8988T (cell line): ENCODE measurements at regions not wholly inside any gene's neighbourhood (a gene's known extent, or its start where the extent isn't known, plus 50 kb on each side); places are given as distances from the start of the nearest gene placed in this dataset.

ENCODE experiments used
- DNase-seq: peaks from one replicate; pipeline ENCODE4 v3.0.0; 2011

DNA sequence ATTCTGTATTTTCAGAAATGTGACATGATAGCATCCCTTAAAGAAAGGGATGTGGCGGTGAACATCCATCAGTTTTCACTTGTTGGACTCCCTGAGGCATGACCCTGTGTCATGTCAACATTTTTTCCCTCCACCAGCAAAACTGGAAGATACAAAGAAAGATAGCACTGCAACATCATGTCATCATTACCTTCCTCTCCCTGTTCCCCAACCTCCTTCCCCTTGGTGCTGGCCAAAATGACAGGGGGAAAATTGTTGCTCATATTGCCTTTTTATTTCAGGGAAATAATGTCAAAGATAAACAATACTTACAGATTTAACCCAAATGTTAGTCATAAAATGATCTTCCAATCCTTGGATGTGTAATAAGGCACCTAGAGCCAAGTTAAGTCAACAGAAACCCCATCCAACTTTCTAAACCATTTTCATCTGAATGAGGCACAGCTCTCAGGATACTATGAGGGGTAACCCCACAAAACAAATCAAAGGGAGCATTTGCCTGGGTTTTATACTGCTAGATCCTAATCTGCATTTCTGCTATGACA is 644.3 kb downstream of the ACTL7B start:
- DNase-seq: no peak

DNA sequence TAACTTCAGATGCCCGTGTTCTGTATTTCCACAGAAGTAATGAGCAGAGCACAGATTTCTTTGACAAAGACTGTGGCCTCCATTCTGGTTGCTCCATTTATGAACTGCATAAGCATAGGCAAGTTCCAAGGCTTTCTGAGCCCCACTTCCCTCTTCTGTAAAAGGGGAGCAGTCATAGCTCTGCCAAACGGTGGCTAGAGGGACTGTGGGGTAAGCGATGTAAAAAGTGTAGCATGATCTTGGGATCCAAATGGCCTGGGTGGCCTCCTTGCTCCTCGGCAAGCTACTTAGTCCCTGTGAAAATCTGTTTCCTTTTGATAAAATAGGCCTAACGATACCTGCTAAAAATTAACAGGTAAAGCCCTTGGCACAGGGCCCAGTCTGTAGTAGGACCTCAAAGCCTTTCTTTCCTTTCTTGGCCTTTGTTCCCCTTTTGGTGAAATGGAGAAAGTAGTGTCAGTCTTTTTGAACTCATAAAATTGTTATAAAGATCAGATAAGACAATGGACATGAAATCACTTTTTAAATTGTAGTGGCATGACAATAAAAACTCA is 646.6 kb downstream of the ACTL7B start:
- no peak for DNase-seq

DNA sequence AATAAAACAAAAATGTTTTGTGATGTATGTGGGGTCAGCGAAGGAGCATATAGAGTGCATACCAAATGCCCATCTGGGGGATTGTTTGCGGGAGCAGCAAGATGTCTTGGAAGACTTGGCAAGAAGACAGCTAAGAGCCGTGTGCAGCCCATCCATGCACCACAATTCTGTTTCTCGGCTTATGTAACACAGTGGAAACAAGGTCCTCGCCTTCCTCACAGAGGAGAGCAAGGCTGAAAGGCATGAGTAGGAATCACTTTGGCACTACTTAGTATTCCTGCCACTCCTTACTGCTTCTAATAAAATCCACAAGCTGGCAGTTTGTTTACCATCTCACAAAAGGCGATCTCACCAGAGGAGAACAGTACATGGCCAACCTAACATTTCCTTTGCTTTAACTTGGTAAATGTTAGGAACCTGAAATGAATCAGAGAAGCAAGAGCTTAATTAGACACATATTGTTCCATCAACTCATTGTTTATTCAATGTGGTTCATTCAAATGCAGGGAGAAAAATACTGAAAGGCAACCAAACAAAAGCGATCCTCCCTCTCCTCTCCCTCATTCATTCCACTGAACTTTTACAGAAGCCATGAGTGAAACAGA is 648.1 kb downstream of the ACTL7B start:
- no peak for DNase-seq

DNA sequence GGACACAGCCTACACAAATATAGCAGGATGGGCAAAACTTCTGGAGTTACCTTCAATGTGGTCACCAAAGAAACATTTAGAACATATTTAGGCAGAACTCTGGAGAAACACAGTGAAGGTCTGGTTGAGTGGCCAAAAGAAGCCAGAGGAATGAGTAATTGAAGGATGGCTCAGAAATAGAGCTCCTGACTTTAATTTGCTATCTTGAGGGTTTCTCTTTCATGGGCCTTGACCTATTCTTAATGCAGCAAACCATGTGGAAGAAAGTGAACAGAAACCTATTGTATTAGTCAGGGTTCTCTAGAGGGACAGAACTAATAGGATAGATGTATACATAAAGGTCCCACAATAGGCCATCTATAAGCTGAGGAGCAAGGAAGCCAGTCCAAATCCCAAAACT is 650.5 kb downstream of the ACTL7B start:
- DNase-seq: no peak

DNA sequence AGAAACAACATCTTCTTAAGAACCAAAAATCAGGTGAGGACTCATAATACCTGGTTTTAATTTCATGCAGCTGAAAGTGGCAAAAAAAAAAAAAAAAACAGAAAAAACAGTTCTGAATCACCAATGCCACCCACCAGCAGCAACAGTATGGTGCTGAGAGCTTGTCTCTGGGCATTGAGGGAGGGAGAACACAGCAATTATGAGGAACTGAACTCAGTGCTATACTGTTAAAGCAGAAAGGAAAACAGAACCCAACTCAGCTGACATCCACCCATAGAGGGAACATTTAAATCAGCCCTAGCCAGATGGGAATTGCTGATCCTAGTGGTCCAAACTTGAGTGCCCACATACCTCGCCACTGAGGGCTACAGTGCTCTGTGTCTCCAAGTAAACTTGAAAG is 657.9 kb downstream of the ACTL7B start:
- DNase-seq: no peak

DNA sequence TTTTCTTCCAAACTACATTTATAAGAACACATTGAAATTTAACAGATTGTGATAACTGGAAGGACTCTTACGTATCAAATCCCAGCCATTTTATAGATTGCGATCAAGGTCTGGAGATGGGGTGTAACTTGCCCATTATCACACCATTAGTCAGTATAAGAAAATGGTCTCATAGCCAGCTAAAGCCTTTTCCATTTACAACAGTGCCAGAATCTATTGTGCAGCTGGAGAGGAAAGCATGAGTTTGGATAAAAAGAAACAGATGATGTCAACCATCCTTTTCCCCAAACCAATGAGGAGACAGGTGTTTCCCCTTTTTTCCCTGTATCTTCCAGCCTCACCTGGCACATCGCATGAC is 658.8 kb downstream of the ACTL7B start:
- DNase-seq: no peak

DNA sequence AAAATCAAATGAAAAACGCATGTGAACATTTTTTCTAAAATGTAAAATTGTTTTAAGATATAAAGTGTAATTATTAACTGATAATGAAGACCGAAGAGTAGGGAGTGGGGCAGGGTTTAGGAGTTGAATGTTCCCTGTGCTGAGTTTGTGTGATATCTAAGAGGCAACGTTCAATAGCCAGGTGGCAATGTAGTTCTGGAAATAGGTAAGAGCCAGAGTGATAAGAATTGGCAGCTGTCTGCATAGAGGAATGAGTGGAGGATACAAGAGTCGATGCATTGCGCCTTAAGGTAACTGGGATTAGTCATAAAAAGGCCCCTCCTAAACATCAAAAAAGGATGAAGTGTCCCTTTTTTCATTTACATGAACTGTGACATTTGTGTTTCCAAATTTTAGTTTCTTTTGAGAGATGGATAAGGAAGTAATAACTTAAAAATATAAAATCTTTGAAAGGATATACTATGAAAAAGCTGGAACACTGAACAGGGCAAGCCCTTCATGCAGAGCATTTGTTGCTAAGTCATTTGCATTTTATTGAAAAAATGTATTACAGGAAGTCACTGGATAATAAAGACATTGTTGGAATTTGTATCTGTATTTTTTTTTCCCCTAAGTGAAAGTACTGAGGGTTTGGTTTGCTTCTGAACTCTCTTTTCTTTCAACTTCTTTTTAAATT is 659.3 kb downstream of the ACTL7B start:
- no peak for DNase-seq

DNA sequence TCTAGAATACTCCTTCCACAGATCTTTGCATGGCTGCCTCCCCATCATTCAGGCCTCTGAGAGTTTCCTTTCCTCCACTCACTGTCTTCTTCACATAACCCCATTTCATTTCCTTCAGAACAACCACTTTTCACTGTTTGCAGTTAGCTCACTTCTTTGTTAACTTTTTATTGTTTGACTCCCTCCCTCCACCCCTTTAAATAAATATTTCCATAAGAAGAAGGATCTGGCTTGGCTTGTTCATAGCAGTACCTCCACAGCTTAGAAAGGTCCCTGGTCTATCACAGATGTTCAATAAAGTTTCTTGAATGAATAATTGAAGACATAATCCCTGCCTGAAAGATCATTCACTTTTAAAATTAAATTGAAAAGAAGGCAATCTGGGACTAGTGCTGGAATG is 661.6 kb downstream of the ACTL7B start:
- DNase-seq: no peak

DNA sequence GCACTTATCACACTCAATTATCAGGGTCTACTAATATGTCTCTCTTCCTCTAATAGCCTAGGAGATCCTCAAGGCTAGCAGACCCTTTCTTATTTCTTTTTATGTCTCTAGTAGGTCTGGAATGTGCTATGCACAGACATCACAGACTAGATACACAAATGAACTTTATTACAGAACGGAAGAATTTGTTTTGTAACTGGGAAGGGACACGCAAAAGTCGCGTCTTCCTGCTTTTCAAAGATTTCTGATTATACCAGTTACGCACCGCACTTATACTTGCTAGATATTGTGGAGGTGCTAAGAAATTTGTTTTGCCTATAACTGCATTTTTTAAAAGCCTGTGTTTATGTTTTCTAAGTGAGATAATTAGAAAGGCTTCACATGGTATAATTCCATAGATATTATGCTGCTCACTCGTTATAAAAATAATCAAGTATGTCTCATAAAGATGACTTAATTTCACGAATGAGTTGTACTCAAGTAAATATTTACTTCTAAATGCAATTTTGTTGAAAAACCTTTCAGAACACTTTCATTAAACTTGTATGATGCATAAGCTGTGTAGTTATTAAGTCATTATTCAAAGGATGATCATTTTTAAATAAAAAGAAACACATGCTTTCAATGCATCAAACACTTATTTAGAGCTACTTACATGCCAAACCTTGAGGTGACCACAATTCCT is 662.6 kb downstream of the ACTL7B start:
- DNase-seq: no peak

DNA sequence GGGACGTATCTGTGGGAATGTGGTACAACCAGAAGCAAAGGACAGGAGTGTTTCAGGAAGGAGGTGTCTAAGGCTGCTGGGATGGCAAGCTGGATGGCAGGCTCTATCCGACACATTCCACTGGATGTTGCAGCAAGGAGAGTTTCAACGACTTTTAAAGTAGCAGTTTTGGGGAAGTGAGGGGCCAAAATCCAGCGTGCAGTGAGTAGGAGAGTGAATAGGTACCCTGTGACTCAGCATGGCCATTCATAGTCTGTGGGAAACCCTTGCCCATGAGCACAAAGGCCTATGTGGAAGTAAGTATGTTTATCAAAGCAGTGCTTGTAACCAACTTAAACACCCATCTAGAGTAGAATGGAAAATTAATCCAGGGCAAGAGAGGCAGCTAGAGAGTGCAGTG is 664.7 kb downstream of the ACTL7B start:
- DNase-seq: no peak

DNA sequence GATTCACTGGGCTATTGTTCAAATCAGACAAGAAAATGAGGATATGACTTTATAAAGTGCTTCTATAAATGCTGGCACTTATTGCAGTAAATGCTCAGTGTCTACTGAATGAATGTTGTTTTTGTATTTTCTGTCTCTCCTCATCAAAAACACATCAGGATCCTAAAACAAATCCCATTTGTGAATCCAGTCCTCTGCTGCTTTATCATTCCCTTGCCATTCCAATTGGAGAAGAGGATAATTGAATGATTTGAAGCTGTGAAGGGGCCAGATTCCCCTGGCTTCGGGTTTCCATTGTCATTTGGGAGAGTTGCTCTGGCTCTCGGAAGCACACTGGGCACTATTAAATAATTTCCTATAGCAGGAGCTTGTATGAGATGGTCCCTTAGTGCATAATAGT is 666.8 kb downstream of the ACTL7B start:
- DNase-seq: no peak

DNA sequence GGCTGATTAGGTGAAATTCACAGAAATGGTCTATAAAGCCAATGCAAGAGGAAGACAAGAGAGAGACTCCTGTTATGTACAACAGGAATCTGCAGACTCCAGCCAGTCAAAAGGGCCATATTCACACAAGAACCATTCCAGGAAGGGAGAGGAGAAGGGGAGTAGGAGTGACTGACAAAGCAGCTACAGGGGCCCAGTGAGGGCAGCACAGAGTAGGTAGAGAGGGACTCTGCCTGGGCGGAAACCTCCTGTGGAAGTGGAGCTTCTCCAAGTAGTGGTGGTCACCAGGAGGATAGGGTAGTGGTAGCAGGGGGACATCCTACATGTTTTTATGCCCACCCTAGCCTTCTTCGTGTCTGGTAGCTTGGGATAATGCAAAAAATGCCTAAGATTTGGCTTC is 667.3 kb downstream of the ACTL7B start:
- no peak for DNase-seq

DNA sequence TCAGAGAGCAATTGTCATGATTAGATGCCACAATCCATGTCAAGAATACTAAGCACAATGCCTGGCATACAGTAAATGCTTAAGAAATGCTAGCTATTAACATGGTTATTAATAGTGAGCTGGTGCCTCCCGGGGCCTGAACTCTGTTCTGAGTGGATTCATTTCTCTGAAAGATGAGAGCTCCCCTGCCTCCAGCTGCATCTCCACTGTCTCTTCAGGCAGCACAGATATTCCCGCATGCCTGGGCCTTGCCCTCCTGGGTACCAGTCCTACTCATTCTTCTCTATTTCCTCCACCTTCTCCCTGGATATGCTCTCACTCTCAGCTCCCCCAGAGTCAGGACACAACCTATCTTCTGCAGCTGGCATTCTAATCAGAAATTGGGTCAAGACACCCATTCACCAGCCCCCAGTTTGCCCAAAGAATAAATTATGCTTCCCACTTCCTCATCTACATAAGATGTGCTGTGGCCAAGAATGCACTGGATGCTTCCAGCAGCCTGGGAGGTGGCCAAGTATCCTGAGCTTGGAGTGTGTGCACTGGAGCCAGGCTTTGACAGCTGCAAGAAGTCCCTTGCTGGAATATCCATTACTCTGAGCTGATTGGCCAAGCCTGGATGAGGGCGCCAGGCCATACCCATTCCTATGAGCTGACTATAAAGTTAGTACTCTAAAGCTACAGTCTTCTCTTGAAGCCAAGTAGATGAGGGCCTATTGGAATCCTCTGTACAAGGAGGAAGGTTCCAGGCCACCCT is 669.0 kb downstream of the ACTL7B start:
- no peak for DNase-seq

DNA sequence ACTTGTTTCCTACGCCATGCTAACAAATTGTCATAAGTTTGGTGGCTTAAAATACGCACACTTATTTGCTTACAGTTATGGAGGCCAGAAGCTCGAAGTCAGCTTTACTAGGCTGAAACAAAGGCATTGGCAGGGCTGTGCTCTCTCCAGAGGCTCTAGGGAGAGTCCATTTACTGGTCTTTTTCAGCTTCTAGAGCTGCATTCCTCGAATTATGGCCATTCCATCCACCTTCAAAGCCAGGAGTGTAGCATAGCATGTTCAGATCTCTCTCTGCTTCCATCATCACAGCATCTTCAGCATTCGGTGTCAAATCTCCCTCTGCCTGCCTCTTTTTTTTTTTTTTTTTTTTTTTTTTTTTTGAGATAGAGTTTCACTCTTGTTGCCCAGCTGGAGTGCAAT is 670.2 kb downstream of the ACTL7B start:
- DNase-seq: no peak

DNA sequence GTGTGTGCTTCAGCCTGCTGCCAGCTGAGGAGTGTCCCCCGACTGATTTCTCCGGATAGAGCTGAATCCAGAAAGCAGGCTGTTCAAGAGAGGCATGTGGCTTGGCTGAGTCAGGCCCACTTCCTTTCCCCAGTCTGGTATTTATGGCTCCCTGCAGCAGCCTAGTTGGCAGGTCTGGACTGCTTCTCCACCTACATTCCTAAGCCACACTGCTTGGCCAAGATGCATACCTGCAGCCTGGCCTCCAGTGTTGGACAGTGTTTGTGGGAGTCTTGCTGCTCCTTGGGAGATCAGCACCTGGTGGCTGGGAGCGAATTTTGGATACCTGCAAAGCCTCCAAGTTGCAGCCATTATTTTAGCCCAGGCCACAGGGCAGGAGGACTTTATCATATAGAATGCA is 670.8 kb downstream of the ACTL7B start:
- peak; percentile 42 for DNase-seq

DNA sequence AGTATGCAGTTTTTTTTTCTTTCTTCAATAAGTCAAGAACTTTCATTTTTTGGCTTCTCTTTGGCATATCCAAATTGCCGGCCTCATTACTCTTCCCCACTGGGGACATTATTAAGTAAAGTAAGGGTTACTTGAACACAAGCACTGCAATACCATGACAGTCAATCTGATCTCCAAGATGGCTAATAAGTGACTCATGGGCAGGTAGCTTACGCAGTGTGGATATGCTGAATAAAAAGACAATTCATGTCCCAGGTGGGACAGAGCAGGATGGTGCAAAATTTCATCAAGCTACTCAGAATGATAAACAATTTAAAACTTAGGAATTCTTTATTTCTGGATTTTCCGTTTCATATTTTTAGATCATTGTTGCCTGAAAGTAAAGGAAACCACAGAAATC is 671.8 kb downstream of the ACTL7B start:
- no peak for DNase-seq

DNA sequence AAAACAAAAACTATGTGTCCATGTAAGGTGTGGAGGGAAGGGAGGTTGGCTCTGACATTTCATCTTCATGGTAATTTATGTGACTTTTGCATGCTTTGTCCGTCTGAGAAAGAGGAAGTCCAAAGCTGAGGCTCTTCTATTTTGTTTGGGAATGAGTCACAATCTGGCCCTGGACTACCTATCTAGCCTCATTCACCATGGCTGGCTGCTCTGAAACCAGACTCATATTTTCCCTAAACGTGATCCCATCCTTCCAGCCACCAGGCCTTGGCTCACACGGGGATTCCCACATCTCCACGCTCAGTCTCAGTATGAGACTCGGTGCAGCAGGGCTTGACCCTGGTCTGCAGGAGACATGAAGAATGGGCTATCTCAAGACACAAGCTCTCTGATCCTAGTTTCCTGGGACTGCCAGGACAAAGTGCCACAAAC is 672.8 kb downstream of the ACTL7B start:
- no peak for DNase-seq

DNA sequence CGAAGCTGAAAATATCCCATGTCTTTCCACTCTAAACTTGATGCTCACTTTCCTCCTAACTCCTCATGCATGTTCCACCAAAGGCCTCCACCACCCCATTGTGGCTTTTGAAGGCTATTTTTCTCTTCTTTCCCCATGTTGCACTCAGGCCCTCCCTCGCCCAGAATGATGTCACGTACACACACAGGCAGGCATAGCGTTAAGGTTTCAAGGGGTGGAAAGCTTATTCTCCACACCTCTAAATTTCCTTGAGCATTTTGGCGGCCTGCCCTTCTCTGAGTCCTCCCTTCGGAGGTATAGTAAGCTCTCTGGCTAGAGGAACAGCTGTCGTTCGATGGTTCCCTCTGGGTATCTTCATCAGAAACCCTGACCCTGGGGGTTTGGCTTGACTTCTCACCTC is 673.5 kb downstream of the ACTL7B start:
- no peak for DNase-seq

DNA sequence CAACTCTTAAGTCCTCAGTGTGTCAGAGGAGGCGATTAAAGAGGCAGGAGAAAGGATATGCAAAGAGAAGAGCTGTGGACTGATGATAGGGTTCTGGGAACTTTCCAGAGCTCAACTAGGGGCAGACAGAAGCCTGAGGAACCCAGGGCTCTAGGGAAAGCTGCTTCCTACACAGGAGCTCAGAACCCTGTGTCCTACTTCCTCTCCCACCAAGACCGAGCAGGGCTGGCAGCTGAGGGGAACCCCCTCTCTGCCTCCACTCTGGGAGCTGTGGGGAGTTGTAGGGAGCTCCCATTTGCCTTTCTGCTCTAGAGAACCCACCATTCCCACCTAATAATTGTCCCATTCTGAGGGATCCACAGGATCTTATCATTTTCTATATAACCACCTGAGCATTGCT is 674.3 kb downstream of the ACTL7B start:
- DNase-seq: no peak

DNA sequence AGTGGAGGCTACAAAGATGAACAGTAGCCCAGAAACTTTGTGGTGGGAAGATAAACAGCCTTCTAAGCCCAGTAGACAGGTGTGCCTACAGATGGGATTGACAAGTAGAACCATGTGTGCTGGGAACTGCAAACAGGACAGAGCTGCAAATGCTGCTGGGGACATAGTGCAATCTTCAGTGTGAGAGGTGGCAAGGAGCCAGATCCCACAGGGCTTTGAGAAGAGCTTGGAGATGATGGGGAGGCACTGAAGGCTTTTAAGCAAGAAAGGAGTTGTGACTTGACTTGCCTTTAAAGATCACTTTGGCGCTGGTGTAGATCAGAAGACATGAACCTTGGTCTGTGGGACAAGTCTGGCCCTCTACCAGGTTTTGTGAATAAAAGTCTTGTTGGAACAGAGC is 675.2 kb downstream of the ACTL7B start:
- no peak for DNase-seq

DNA sequence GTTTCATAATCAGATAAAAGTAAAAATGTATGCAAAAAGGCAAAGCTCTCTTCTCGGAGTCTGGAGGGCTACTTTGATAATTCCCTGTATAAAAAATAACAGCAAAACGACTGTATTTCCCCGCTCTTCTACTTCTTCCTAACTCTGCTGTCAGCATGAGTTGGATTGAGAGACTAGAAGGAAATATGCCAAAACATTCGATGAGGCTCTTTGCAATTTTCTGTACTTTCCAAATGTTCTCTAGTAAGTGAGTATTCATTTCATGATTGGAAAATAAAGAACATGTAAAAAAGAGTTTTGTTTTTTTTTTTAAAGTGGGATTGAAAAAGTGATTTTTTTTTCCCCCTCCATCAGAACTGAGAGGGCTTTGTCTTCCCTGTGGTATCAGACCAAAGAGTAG is 677.5 kb downstream of the ACTL7B start:
- DNase-seq: no peak

DNA sequence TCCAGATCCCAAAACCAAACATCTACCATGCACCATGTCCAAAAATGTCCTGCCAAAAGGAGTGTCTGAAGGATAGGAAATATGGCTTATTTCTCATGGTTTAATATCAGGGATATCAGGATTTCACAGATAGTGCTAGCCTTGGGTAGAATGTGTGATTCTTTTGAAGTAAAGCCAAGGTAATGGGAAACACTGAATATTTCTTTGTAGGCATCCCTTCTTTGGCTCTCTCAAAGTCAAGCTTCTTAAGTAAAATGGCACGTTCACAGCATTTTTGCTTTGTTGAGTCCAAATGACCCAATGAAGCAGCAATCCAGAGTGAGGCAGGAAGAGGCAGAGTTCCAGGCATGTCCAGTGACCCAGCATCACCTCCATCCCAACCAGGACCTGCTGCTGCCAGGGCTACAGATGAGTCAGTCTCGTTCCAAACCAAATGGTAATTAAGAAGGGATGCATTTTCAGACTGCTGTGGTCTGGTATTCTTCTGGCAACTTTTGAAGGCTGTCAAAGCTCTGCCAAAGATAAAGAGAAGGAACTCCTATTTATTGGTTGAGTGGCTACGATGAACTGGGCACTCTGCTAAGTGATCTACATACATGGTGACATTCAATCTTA is 678.8 kb upstream of the KLF4 start:
- no peak for DNase-seq
